Tibial nerve (tissue), 4 donors: ENCODE measurements at regions not wholly inside any gene's neighbourhood (a gene's known extent, or its start where the extent isn't known, plus 50 kb on each side); places are given as distances from the start of the nearest gene placed in this dataset.

ENCODE experiments used
- DNase-seq, 2 donors: peaks; one replicate each; pipeline ENCODE4 v3.0.0-alpha.2; 2019; ENCODE audit warnings: low spot score in 2 of 2
- H3K27ac ChIP-seq, 4 donors: fragments of 200-600 bp; sonication (generic) in 3 of 4; one replicate each; pipeline ENCODE4 v1.5.1; 2017 to 2019; ENCODE audit warnings: mild to moderate bottlenecking in 1 of 4
- H3K27me3 ChIP-seq, 2 donors: fragments of 200-600 bp; sonication (generic) in 1 of 2; one replicate each; pipeline versions ENCODE4 v1.5.1 to v1.6.0; 2017 to 2019
- H3K36me3 ChIP-seq, 3 donors: fragments of 200-600 bp; sonication (generic); one replicate each; pipeline ENCODE4 v1.5.1; 2018 to 2019
- H3K4me1 ChIP-seq, 4 donors: fragments of 200-600 bp; sonication (generic) in 3 of 4; one replicate each; pipeline ENCODE4 v1.5.1; 2017 to 2019
- H3K4me3 ChIP-seq, 4 donors: fragments of 200-600 bp; sonication (generic) in 3 of 4; one replicate each; pipeline ENCODE4 v1.5.1; 2017 to 2019; ENCODE audit warnings: mild to moderate bottlenecking in 1 of 4, moderate library complexity in 1 of 4
- H3K9me3 ChIP-seq, 4 donors: fragments of 200-600 bp; sonication (generic) in 3 of 4; one replicate each; pipeline ENCODE4 v1.5.1; 2017 to 2019
- CTCF ChIP-seq, 5 experiments: fragments of 200-600 bp in 3 of 5; fragments of 450-650 bp in 2 of 5; sonication (generic) in 3 of 5; IDR thresholded peaks; one replicate each; pipeline ENCODE4 v1.5.1; 2016 to 2019; ENCODE audit warnings: antibody characterized with exemption in 5 of 5, mild to moderate bottlenecking in 3 of 5, moderate library complexity in 2 of 5
- EP300 ChIP-seq, 2 donors: sonication (generic); formaldehyde crosslinking; IDR thresholded peaks; one replicate each; pipeline ENCODE4 v1.6.1; 2017; ENCODE audit warnings: antibody characterized with exemption in 2 of 2, mild to moderate bottlenecking in 1 of 2
- POLR2A ChIP-seq, 2 donors: fragments of 450-650 bp; IDR thresholded peaks; one replicate each; pipeline ENCODE4 v1.6.1; 2017; ENCODE audit warnings: antibody characterized with exemption in 2 of 2, mild to moderate bottlenecking in 2 of 2, moderate library complexity in 2 of 2
- WGBS, 2 donors: methylation state at CpG; one replicate each; pipeline ENCODE4 v1.1.5; 2018; 5-methylcytosine and 5-hydroxymethylcytosine counted together

- no peak for TF ChIP-seq CTCF (IDR thresholded peaks at IDR 0.05)
- no peak for TF ChIP-seq EP300 (IDR thresholded peaks at IDR 0.05)
- no peak for TF ChIP-seq POLR2A (IDR thresholded peaks at IDR 0.05)
- Histone ChIP-seq H3K4me3 (no peak overlapping the region), H3K36me3 (no peaks in the 10 kb centered on the region), H3K27me3 (peaks cover 0 to 23% of the 10 kb centered on the region in 2 donors), H3K9me3 (peaks cover 0 to 3% (median 0%) of the 10 kb centered on the region in 4 donors), H3K4me1 (no peaks in the 10 kb centered on the region), H3K27ac (no peak overlapping the region)
- WGBS, 2 donors: 63 to 78% methylated on average over 17 to 24 of the region's 24 CpGs
- DNase-seq: no peak
Measured at GRCh38 chr6:170080169-170080827, 210.6 kb downstream of the DLL1 start.

DNA sequence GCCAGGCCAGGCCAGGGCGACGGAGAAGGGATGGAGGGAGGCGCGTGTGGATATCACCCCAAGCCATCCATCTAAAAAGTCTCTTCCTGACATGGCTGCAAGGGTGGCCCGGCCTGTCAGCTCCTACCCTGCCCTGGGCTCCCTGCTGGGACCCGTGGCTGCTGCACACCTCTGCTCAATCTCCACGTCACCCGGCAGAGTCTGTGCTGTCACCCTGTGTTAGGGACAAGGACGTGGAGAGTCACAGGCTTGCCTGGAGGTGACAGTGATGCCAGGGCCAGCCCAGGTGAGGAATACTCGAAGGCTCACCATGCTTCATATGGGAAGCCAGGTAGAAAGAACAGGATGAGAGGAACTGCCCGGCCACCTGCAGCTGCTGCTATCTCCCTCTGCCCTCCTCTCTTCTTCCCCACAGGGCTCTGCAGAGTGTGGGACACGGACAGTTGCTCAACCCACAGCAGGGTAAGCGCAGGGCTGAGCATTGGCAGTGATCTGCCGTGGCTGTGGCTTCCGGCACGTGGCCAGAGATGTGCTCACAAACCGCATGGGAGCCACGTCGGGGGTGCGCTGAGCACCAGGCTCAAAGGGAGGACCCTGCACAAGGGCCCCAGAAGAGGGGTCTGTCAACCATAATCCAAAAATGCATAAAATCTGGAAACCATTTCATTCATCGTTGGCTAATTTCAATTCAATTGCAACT is 214.3 kb downstream of the DLL1 start:
- no peak overlapping the region for H3K4me3 ChIP-seq
- WGBS, 2 donors: 86 to 88% methylated on average over 21 of the region's 21 CpGs
- no peaks in the 10 kb centered on the region for H3K36me3 ChIP-seq
- DNase-seq: no peak
- peaks cover 0 to 3% (median 0%) of the 10 kb centered on the region in 4 donors for H3K9me3 ChIP-seq
- H3K27me3 ChIP-seq: peaks cover 0 to 15% of the 10 kb centered on the region in 2 donors
- no peaks in the 10 kb centered on the region for H3K4me1 ChIP-seq
- TF ChIP-seq POLR2A (IDR thresholded peaks at IDR 0.05): no peak
- no peak for TF ChIP-seq CTCF (IDR thresholded peaks at IDR 0.05)
- TF ChIP-seq EP300 (IDR thresholded peaks at IDR 0.05): no peak
- H3K27ac ChIP-seq: no peak overlapping the region

DNA sequence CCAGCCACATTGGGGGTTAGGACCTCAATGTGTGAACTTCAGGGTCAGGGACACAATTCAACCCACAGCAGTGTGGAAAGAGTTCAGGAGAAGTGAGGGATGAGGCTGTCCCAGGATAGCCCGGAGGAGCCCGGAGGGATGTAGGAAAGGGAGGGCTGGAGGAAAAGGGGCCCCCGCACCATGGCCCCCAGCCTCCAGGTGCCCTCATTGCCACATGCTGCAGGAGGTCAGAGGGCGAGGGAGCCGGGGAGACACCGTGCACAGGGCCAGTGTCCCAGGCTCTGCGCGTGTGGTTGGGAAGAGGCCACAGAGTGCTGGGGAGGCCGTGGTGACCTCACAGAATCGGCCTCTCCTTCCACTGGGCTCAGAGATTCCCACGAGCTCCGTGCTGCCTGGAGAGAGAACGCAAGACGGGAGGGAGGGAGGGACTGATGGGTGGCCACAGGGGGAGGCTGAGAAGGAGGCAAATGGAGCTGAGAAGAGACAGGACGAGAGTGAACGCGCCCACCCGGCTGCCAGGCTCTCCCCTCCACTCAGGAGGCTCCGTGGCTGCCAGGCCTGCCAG is 215.1 kb downstream of the DLL1 start:
- DNase-seq: no peak
- WGBS, 2 donors: 46 to 55% methylated on average over 19 of the region's 19 CpGs
- Histone ChIP-seq H3K27ac (no peak overlapping the region), H3K9me3 (peaks cover 0 to 6% (median 0%) of the 10 kb centered on the region in 4 donors), H3K27me3 (peaks cover 0 to 8% of the 10 kb centered on the region in 2 donors), H3K36me3 (no peaks in the 10 kb centered on the region), H3K4me3 (no peak overlapping the region), H3K4me1 (no peaks in the 10 kb centered on the region)
- TF ChIP-seq POLR2A (IDR thresholded peaks at IDR 0.05): no peak

- Histone ChIP-seq H3K36me3 (no peaks in the 10 kb centered on the region), H3K27me3 (no peaks in the 10 kb centered on the region), H3K27ac (no peak overlapping the region), H3K9me3 (peaks cover 0 to 6% (median 0%) of the 10 kb centered on the region in 4 donors), H3K4me3 (no peak overlapping the region), H3K4me1 (no peaks in the 10 kb centered on the region)
- 92 to 95% methylated on average over 17 of the region's 17 CpGs for whole genome bisulfite sequencing, 2 donors
- no peak for TF ChIP-seq POLR2A (IDR thresholded peaks at IDR 0.05)
- TF ChIP-seq EP300 (IDR thresholded peaks at IDR 0.05): no peak
- no peak for TF ChIP-seq CTCF (IDR thresholded peaks at IDR 0.05)
- no peak for DNase-seq
Measured at GRCh38 chr6:170074907-170075306, 216.0 kb downstream of the DLL1 start.

GRCh38 chr6:170074435-170074834 is 216.4 kb downstream of the DLL1 start:
- Histone ChIP-seq H3K27ac (no peak overlapping the region), H3K4me1 (no peaks in the 10 kb centered on the region), H3K36me3 (no peaks in the 10 kb centered on the region), H3K4me3 (no peak overlapping the region), H3K27me3 (no peaks in the 10 kb centered on the region), H3K9me3 (peaks cover 0 to 10% (median 0%) of the 10 kb centered on the region in 4 donors)
- TF ChIP-seq EP300 (IDR thresholded peaks at IDR 0.05) (no peak), POLR2A (IDR thresholded peaks at IDR 0.05) (no peak), CTCF (IDR thresholded peaks at IDR 0.05) (no peak)
- 91 to 92% methylated on average over 6 of the region's 6 CpGs for WGBS, 2 donors
- DNase-seq: no peak
